Activated B cell treated with CpG ODN at 0.5 μM for 24 hours (primary cell): ENCODE measurements at regions not wholly inside any gene's neighbourhood (a gene's known extent, or its start where the extent isn't known, plus 50 kb on each side); places are given as distances from the start of the nearest gene placed in this dataset.

Source experiments
- ATAC-seq: fragments of 200-7000 bp; cut with Tn5 transposase; one replicate; pipeline ENCODE4 v1.10.0; 2021; ENCODE audit warnings: low read depth, mild to moderate bottlenecking, moderate library complexity
- CTCF ChIA-PET: fragments of 350-600 bp; sonication (Branson Sonifier 250); formaldehyde crosslinking; loops from one replicate; lab custom pipeline; 2021; ENCODE audit warnings: antibody characterized with exemption; lab: Charles Lee
- POLR2A ChIA-PET: fragments of 350-600 bp; sonication (Branson Sonifier 250); formaldehyde crosslinking; loops from one replicate; lab custom pipeline; 2021; ENCODE audit warnings: antibody characterized with exemption; lab: Charles Lee
- DNase-seq: peaks from one replicate; pipeline ENCODE4 v3.0.0; 2022
- H3K27ac Mint-ChIP-seq: one replicate; pipeline ENCODE4 v1.8.0; 2020; ENCODE audit warnings: mixed read lengths
- H3K27me3 Mint-ChIP-seq: one replicate; pipeline ENCODE4 v1.8.0; 2021; ENCODE audit warnings: mixed read lengths
- H3K36me3 Mint-ChIP-seq: one replicate; pipeline ENCODE4 v1.8.0; 2021; ENCODE audit warnings: low read depth, mixed read lengths
- H3K4me1 Mint-ChIP-seq: one replicate; pipeline ENCODE4 v1.8.0; 2021; ENCODE audit warnings: mixed read lengths
- H3K4me3 Mint-ChIP-seq: one replicate; pipeline ENCODE4 v1.8.0; 2020; ENCODE audit warnings: mild to moderate bottlenecking, mixed read lengths
- H3K9me3 Mint-ChIP-seq: one replicate; pipeline ENCODE4 v1.8.0; 2020; ENCODE audit warnings: mixed read lengths
- intact Hi-C: fragments of 100-400 bp; cut with micrococcal nuclease; formaldehyde crosslinking; loops from one replicate; pipeline ENCODE4 v1.15.1; 2024
- TF ChIP-seq, protein P1 (sequence below): fragments of 200-600 bp; IDR thresholded peaks from one replicate; pipeline ENCODE4 v1.8.0; 2022; ENCODE audit warnings: antibody characterized with exemption, mild to moderate bottlenecking

DNA sequence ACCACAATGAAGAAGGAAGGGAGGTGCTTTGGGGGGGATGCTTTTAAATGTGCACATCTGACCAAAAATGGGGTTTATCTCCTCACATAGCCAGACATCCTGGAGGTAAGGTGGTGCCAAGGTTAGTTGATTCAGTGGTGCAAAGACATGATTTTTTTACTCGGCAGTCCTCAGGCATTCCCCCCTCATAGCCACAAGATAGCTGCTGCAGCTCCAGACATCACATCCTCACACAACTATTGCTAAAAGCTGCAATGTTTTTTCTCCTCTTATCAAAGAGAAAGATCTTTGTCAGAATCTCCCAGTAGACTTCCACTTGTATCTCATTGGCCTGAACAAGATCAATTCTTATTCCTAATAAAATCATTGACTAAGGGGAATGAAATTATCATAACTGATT lies 141.3 kb upstream of the ZNF438 start:
- Mint-ChIP-seq H3K27me3 (peaks cover 2% of the 10 kb centered on the region), H3K27ac (no peak overlapping the region), H3K9me3 (peaks cover 23% of the 10 kb centered on the region), H3K36me3 (no peaks in the 10 kb centered on the region), H3K4me3 (no peak overlapping the region), H3K4me1 (no peaks in the 10 kb centered on the region)
- ChIA-PET CTCF (no interaction called here), POLR2A (no interaction called here)
- no peak for DNase-seq
- no peak for ATAC-seq
- intact Hi-C loops = no loop called here
- TF ChIP-seq, protein P1, sequence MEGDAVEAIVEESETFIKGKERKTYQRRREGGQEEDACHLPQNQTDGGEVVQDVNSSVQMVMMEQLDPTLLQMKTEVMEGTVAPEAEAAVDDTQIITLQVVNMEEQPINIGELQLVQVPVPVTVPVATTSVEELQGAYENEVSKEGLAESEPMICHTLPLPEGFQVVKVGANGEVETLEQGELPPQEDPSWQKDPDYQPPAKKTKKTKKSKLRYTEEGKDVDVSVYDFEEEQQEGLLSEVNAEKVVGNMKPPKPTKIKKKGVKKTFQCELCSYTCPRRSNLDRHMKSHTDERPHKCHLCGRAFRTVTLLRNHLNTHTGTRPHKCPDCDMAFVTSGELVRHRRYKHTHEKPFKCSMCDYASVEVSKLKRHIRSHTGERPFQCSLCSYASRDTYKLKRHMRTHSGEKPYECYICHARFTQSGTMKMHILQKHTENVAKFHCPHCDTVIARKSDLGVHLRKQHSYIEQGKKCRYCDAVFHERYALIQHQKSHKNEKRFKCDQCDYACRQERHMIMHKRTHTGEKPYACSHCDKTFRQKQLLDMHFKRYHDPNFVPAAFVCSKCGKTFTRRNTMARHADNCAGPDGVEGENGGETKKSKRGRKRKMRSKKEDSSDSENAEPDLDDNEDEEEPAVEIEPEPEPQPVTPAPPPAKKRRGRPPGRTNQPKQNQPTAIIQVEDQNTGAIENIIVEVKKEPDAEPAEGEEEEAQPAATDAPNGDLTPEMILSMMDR = no peak

DNA sequence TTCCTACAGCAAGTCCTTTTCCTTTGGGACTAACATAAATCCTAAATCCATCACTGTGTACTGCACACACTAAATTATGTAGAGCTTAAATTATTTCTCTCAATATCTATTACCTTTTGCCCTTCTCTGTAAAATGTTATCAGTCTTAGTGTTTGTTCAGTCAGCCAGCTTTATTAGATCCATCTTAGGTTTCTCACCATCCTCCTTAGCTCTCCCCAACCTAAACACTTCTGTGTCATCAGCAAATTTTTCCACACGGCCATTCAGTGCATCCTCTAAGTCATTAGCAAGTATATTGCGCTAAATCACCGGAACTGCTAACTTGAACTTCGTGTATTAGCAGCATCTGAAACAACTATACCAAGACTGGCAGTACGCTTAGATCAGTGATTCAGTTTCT lies 142.1 kb upstream of the ZNF438 start:
- Mint-ChIP-seq H3K36me3 (no peaks in the 10 kb centered on the region), H3K27ac (no peak overlapping the region), H3K4me3 (no peak overlapping the region), H3K4me1 (no peaks in the 10 kb centered on the region), H3K9me3 (peaks cover 23% of the 10 kb centered on the region), H3K27me3 (peaks cover 2% of the 10 kb centered on the region)
- TF ChIP-seq, protein P1 = no peak
- no peak for DNase-seq
- no peak for ATAC-seq
- ChIA-PET CTCF (no interaction called here), POLR2A (no interaction called here)
- intact Hi-C loops = no loop called here

DNA sequence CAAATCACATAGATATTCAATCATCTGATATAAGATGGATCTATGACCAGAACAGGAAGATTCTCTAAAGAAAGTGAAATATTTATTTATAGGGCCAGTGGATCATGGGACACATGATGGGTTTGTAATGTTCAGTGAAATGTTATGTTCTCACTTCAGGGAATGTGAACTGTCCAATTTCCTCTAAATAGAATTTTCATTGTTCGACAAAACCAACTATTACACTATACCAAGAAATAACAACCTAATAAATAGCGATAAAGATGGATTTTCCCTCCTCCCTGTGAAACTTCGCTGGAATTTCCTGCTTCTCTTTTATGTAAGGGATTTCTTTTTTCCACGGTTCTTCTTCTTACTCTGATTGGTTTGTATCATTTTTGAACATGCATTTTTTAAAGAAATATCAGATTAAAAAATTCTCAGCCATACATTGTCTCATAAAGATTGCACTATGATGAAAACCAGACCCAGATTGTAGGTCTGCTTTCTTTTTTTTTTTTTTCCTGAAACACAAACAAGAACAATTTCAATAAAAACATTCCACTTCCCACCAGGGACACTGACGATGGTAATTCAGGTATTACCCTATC lies 139.8 kb upstream of the ZEB1 start:
- Mint-ChIP-seq H3K27me3 (peaks cover 2% of the 10 kb centered on the region), H3K9me3 (peaks cover 12% of the 10 kb centered on the region), H3K36me3 (no peaks in the 10 kb centered on the region), H3K4me1 (no peaks in the 10 kb centered on the region), H3K4me3 (no peak overlapping the region), H3K27ac (no peak overlapping the region)
- no peak for DNase-seq
- ATAC-seq = no peak
- intact Hi-C loops = no loop called here
- ChIA-PET POLR2A (no interaction called here), CTCF (no interaction called here)
- TF ChIP-seq, protein P1 = no peak

DNA sequence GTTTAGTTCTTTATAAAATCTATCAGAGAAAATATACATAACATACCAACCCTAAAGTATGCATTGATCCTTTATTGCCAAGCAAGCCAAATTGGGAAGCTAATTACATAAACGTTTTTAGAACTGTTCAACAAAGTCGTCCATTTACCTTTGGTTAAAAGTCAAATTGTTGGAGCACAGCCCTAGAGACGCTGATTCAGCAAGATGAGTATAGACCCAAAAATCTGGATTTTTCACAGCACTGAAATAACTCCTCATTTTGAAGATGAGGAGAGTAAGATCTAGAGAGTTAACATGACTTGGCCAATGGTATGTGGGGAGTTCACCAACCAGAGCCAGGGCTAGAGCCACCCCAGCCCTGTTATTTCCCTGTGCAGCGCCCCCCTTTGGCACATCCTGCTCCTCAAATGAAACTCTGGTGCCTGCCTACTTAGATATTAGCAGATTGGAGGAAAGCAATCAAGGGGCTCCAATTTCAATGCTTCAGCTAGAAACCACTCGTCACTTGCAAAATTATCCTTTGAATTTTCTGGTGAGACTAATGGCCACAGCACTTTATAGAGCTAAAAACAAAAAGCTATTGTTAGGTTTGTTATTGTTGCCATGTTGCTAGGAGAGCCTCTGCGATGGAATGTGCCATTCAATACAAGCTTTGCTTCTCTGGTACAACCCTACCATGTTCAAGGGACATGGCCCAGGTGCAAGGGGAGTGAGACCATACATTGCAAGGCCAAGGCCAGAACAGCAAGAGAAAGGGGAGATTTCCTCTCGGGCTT lies 132.6 kb upstream of the ZEB1 start:
- Mint-ChIP-seq H3K4me3 (no peak overlapping the region), H3K27me3 (no peaks in the 10 kb centered on the region), H3K9me3 (peaks cover 2% of the 10 kb centered on the region), H3K36me3 (no peaks in the 10 kb centered on the region), H3K27ac (no peak overlapping the region), H3K4me1 (no peaks in the 10 kb centered on the region)
- intact Hi-C loops = loop anchor here (10.0 kb wide), 1 partner anchor 918 kb away; no protein-coding TSS in a partner anchor
- TF ChIP-seq, protein P1 = no peak
- DNase-seq (no peak), ATAC-seq (no peak)
- ChIA-PET CTCF (no interaction called here), POLR2A (no interaction called here)

DNA sequence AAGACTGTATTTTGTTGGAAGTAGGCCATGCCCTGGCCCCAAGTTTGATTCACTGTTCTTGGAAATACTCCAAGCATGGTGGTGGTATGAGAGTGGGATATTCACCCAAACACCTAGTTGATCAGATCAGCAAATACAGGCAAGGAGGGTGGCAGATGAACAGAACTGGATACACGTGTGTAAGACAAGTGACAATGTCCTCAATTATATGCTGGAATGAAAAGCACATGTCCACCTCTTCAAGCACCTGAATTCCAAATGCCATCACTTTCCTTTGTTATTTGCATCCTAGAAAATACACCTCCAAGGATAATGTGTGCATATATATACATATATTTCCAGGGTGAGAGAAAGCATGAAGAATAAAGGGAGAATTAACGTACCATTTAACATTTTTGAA lies 131.8 kb upstream of the ZEB1 start:
- intact Hi-C loops = loop anchor here (10.0 kb wide), 1 partner anchor 918 kb away; no protein-coding TSS in a partner anchor
- CTCF ChIA-PET = no interaction called here

More for the DNA sequence above, 131.8 kb upstream of the ZEB1 start:
- TF ChIP-seq, protein P1 = no peak
- Mint-ChIP-seq H3K9me3 (peaks cover 2% of the 10 kb centered on the region), H3K36me3 (no peaks in the 10 kb centered on the region), H3K27ac (no peak overlapping the region), H3K27me3 (no peaks in the 10 kb centered on the region), H3K4me1 (no peaks in the 10 kb centered on the region), H3K4me3 (no peak overlapping the region)
- DNase-seq (no peak), ATAC-seq (no peak)
- POLR2A ChIA-PET = no interaction called here
